ENCODE measurements at regions not wholly inside any gene's neighbourhood (a gene's known extent, or its start where the extent isn't known, plus 50 kb on each side); places are given as distances from the start of the nearest gene placed in this dataset.

- no peak for DNase-seq
These were observed 473.4 kb upstream of the GNPDA2 start for GRCh38 chr4:45199736-45200135.

GRCh38 chr4:45188501-45188900 lies 462.1 kb upstream of the GNPDA2 start:
- DNase-seq: no peak

- no peak for DNase-seq
These were observed 459.9 kb upstream of the GNPDA2 start for GRCh38 chr4:45186249-45186648.

- DNase-seq: no peak
These were observed 457.5 kb upstream of the GNPDA2 start for GRCh38 chr4:45183905-45184304.

GRCh38 chr4:45172636-45173035 lies 446.3 kb upstream of the GNPDA2 start:
- no peak for DNase-seq

GRCh38 chr4:45160951-45161350 lies 434.6 kb upstream of the GNPDA2 start:
- no peak for DNase-seq

GRCh38 chr4:45155081-45155777 lies 428.9 kb upstream of the GNPDA2 start:
- DNase-seq: no peak

GRCh38 chr4:45147866-45148265 lies 421.5 kb upstream of the GNPDA2 start:
- DNase-seq: no peak

GRCh38 chr4:45131020-45131419 lies 404.7 kb upstream of the GNPDA2 start:
- no peak for DNase-seq

- no peak for DNase-seq
These were observed 396.1 kb upstream of the GNPDA2 start for GRCh38 chr4:45122406-45122805.

GRCh38 chr4:45121426-45121975 lies 395.1 kb upstream of the GNPDA2 start:
- DNase-seq: no peak

- DNase-seq: no peak
These were observed 393.8 kb upstream of the GNPDA2 start for GRCh38 chr4:45120163-45120562.

- no peak for DNase-seq
These were observed 393.0 kb upstream of the GNPDA2 start for GRCh38 chr4:45119376-45119775.

- no peak for DNase-seq
These were observed 376.4 kb upstream of the GNPDA2 start for GRCh38 chr4:45102716-45103115.

- no peak for DNase-seq
These were observed 374.8 kb upstream of the GNPDA2 start for GRCh38 chr4:45100956-45101818.

- no peak for DNase-seq
These were observed 373.1 kb upstream of the GNPDA2 start for GRCh38 chr4:45099471-45099870.

- DNase-seq: no peak
These were observed 368.3 kb upstream of the GNPDA2 start for GRCh38 chr4:45094684-45095083.

- no peak for DNase-seq
These were observed 355.7 kb upstream of the GNPDA2 start for GRCh38 chr4:45082101-45082500.

GRCh38 chr4:45079616-45080015 lies 353.3 kb upstream of the GNPDA2 start:
- no peak for DNase-seq

- DNase-seq: no peak
These were observed 351.8 kb upstream of the GNPDA2 start for GRCh38 chr4:45078201-45078600.

GRCh38 chr4:45072981-45073380 lies 346.6 kb upstream of the GNPDA2 start:
- DNase-seq: no peak

- no peak for DNase-seq
These were observed 338.4 kb upstream of the GNPDA2 start for GRCh38 chr4:45064741-45065140.

GRCh38 chr4:45063696-45064095 lies 337.3 kb upstream of the GNPDA2 start:
- no peak for DNase-seq

- no peak for DNase-seq
These were observed 336.7 kb upstream of the GNPDA2 start for GRCh38 chr4:45062935-45063545.
